NCI-H146 treated with DMSO at 0.1 percent for 48 hours (cell line): ENCODE measurements at regions not wholly inside any gene's neighbourhood (a gene's known extent, or its start where the extent isn't known, plus 50 kb on each side); places are given as distances from the start of the nearest gene placed in this dataset.
"Not testable (repeated sequence)": the region's sequence is repeated elsewhere in the genome, so short reads cannot be mapped to it uniquely, and the experiment has no call there.

Experiments
- DNase-seq: peaks from one replicate; lab custom pipeline; 2025; ENCODE audit not compliant: unreplicated experiment; lab: John Stamatoyannopoulos, UW

DNA sequence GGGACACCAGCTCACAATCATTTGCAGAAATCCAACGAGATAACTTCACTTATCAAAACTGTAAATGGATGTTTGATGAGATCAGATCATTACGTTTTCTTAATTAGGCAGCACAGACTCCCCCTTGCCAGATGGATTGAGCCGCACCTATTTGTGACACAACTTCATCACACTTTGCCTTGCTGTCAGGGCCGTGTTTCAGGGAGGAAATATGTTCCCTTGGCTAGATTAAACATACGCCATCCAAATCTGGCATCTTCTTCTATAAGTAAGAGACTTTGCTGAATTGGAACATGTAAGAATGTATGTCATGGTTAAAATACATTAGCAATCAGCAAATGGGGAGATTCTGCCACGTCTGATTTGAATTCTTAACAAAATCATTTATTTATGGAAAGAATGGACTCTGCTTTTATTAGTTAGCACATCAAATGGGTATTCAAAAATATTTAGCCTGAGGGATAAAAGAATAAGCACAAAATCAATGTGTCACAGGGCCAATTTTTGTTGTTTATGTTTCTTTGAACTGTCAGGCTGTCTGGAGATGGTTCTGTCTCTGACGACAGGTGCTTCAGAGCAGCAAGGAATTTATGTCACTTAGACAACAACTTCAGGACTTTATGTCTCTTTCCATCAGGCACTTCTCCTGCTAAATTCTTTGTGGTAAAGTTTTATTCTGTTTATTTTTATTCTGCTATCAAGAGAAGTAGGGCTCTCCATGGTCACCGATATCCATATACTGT is 326.1 kb upstream of the NCAM1 start:
- DNase-seq = no peak

DNA sequence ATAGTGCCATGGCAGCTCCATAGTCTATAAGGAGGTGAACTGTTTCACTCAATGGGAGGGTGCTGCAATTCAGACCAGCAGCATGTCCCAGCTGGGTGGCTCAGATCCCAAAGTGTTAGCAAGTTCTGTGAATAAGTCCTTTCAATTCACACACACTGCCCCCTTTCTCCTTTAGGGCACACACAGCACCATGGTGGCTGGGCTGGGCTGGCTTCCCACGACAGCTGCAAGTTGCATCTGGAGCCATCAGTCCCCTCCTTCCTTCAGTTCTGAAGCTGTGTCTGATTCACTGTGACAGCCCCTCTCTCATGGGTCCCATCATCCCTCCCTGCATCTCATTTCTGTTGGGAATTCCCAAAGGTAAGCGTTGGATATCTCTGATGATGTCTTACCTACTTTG is 324.1 kb upstream of the NCAM1 start:
- no peak for DNase-seq

DNA sequence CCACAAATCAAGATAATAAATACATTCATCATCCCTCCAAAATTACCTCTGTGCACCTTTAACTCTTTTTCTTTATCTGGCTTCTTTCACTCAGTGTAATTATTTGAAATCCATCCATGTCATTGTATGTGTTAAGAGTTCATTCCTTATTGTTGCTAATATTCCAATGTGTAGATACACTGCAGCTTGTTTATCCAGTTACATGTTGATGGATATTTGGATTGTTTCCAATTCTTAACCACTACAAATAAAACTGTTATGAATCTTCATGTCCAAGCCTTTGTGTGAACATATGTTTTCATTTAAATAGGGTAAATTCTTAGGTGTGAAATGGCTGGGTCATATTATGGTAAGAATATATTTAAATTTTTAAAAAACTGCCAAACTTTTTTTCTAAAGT is 323.3 kb upstream of the NCAM1 start:
- no peak for DNase-seq

DNA sequence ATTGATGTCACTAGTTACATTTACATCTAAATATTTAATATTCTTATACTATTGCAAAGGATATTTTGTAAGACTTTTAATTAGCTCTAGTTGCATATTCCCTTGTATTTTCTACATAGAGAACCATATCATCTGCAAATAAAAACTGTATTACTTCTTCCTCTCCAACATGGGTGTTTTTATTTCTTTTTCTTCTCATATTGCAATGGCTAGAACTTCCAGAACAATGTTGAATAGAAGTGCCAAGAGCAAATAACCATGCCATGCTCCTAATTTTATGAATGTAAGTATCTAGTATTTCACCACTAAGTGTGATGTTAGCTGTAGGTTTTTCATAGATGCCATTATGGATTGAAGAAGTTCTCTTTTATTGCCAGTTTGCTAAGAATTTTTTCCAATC is 321.8 kb upstream of the NCAM1 start:
- DNase-seq = no peak

DNA sequence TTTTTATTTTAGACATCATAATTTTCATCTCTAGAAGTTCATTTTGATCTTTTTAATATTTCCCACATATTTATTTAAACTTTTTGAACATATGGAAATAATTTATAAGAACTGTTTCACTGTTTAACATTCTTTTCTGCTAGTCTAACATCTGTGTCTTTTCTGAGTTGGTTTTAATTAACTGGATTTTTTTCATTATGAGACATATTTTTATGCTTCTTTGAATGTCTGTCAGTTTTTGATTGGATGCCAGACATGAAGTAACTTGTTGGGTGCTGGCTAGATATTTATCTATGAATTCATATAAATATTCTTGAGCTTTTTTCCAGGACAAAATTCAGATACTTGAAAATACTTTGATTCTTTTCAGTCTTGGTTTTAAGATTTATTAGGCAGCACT is 317.8 kb upstream of the NCAM1 start:
- DNase-seq = no peak

DNA sequence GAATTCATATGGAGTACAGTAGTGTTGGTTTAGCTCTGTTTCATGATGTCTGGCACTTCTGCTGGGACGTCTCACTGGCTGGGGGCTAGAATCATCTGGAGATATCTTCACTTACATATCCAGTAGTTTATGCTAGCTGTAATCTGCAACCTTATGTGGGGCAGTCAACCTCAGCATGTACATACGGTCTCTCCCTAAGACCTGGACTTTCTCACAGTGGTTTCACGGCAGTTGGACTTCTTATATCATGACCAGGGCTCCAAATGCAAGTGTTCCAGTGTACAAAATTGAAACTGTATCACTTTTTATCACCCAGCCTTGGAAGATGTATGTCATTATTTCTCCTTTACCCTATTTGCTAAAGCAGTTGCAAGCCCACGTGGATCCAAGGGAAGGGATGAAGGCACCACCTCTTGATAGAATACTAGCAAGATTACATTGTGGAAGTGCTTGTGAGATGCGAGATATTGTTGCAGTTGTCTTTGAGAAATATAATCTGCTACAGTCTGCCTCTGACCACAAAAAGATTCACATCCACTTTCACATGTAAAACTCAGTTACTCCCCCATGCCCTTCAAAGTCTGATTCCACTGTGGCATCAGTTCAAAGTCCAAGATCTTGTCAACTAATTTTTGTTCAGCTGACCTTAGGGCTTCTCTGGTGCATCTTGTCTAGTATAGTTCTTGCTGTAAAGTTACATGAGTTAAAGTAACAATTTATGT is 316.6 kb upstream of the NCAM1 start:
- DNase-seq = no peak

DNA sequence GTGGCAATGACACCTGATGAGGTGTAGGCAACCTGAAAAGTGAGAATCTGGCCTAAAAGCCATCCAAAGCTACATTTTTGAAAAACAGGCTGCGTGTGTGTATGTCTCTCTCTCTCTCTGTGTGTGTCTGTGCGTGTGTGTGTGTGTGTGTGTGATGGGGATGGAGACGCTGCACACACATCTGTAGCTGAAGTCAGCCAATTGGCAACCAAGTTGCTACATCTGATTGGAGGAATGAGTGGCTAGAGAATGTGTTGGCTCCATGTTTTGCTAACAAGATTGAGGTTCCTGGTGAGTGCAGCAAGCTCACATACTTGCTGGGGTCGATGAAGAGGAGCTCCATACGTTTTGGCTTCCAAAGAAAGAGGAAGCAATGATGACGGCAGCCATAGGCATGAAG is 311.4 kb upstream of the NCAM1 start:
- no peak for DNase-seq

DNA sequence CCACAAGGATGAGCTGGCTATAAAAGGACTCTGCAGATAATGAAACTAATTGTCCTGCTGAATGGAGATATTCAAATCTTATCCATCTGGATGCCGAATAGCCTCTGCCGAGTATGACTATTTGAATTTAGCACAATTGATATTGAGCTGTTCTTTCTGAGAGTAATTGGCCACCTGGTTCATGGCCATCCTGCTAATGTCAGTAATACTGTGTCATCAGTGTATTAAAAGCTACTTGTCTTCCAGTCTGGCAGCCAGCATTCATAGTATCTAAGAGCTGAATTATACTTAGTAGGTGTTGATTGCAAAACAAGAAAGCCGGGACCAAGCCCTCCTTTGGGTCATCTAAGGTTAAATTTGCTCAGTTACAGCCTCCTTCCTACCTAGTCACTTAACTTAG is 310.7 kb upstream of the NCAM1 start:
- peak; percentile 67 for DNase-seq

DNA sequence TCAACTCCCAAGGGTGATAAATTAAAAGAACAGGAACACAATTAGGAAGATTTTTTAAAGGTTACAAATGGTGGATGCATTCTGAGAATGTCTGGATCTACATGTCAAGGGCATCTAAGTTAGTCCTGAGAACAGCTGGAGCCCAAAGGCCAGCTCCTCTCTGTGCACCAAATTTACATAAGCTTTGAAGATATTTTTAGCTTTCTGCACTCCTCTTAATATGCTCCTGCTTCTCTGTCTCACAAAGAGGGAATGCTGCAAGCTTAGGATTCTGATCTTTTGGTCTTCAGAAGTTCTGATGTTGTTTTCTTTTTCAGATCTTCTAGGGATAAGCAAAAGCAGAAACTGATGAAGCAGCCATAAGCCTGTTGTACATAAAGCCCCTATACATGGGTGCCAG is 309.8 kb upstream of the NCAM1 start:
- DNase-seq = no peak

DNA sequence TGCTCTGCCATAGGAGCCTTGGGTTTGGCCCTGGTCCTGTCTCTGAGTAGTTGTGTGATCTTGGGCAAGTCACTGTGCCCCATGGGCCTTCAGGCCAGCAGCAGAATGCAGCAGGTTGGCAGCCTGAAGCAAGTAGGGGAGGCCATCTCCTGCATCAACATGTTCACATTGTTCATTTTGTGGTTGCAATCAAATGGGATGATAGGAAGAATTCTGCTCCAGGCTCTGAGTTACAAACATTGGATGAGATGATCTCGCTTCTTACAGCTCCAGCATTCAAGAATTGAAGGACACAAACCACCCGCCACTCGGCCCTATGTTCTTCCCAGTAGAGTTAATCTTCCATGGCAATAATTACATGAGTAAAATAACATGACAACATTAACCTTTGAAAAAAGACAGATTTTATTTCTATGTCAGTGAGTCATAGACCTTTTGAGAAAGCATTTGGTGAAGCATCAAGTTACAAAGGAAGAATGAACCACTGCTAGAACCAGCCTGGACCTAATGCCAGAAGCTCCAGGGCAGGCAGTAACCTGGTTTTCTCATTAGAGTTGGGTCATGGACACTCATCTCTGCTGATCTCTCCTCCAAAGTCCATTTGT is 308.3 kb upstream of the NCAM1 start:
- no peak for DNase-seq

DNA sequence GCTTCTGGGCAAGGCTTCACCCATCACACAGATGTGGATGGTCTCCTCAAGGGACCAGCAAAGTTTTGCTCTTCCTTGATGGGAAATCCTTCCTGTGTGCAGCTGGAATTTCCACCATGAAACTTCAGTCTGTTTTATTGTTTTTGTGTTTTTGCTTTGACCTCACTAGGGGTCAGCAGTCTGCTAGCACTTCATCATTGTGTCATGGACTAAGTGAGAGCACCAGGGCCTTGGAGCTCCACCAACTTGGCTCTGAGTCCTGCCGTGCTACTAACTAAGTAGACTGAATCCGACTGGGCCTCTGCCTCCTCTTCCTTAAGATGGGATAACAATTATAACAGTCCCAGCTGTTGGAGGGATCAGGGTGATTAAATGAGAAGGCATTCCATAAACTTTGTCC is 305.8 kb upstream of the NCAM1 start:
- DNase-seq = no peak

DNA sequence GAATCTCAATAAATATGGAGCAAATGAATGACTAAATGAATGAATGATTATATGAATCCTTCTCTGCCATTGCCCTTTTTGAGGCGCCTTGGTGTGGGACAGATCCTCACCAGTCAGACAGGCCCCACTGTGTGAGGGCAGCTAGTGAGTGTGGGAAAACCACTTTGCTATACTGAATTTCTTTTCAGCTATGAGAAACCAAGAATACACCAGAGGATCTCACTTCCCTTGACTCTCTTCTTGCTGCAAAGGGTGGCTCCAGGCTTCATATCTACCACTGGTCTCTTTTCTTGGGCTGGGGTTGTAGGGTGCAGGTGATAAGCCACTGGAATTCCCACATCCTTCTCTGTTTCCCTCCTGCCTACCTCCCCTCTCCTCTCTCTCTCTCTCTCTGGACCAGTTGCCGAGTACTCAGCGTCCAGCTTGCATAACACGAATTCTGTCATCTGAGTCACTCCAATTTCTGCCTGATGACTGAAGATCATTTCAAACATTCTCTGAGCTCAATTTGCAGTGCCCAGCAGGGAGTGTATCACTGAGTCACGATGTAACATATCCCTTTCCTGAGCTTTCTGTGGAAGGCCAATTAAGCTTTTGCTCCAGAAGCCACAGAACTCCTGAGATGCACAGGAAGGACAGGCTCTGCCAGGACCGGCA is 304.3 kb upstream of the NCAM1 start:
- DNase-seq = no peak

DNA sequence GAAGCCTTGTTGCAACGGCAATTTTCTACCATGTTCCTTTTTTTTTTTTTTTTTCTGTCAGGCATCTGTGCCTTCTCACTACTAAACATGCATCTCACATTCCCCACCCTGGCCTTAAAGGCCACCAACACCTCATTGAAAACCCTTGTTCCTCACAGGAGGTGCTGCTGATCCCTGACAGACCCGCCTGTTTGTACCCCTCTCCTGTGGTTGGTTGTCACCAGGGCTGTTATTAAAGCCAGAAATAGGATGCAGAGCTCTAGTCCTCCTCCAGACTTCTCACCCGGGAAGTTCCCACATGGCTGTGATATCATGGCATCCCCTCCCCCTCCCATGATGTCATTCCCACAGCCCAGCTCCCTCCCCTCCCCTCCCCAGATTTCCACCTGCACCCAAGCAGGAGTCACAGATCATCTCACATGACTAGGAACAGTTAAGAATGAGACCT is 302.8 kb upstream of the NCAM1 start:
- DNase-seq = no peak

DNA sequence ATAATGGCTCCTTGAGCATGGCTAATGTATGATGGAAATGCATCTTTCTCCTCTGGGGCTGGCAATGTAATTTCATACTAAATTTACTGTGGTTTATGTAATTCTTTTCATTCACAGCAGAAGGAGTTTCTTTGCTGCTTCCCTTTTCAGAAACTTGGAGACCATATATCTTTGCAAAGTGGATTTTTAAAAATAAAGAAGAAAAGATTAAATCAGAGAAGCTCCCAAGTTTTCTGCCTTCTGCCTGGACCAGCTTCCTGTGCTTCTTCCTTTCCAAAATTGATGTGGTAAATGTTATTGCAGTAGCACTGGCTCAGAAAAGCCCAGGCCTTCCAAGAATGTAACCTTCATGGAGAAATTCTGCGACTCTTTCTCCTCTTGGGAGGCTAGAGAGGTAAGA is 300.1 kb upstream of the NCAM1 start:
- no peak for DNase-seq

DNA sequence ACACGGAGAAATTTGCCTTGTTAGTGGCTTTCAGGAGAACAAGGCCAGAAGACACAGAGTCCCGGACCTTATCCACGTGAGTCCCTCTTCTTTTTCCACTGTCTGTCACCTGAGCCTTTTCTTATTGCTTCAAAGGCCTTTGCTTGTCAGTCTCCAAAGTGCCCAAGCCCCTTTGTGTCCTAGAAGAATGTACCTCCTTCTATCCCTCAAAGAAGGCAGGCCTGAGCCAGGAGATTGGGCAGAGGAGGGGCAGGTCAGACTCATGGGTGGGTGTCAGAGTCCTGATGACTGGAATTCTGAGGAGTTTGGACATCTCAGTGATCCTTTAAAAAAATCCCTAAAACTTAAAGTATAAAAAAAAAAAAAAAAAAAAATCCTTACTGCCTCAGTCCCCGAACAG is 299.6 kb upstream of the NCAM1 start:
- no peak for DNase-seq

DNA sequence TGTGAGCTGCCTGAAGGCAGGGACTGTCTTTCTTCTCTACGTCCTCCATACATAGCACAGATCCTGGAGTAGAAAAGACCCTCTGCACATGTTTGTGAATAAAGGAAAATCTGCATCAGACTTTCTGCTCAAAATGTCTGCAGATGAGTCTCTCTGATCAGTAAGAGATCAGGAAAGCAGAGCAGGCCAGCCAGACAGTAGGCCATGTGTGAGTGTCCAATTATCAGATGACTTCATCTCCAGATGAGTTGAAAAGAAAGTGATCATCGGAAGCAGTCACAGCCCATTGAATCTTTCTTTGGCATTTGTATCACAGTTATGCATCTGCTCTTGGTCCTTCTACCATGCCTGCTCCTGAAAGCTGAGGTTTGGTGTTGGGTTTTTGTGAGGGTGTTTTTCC is 298.7 kb upstream of the NCAM1 start:
- DNase-seq = no peak

DNA sequence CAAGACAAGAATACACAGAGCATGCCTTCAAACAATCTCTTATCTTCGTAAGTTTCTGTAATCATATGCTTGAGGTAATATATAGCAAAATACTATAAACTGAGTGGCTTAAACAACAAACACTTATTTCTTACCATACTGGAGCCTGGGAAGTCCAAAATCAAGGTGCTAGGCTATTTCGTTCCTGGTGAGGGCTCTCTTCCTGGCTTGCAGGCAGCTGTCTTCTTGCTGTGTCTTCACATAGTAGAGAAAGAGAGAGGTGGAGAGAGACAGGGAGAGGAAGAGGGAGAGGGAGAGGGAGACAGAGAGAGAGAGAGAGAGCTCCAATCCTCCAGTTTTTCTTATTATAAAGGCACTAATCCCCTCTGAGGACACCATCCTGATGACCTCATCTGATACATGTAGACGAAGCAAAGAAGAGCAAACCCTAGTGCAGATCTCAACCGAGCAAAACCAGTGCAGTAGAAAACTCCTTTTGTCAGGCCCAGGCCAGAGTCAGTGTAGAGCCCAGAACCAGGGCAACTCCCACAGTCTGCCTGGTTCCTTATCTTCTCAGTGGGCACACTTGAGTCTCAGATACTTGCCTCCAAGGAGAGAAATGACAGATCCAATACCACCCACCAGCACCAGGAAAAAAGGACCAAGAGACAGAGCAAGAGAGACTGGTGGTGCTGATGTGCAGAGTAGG is 297.1 kb upstream of the NCAM1 start:
- DNase-seq = no peak

DNA sequence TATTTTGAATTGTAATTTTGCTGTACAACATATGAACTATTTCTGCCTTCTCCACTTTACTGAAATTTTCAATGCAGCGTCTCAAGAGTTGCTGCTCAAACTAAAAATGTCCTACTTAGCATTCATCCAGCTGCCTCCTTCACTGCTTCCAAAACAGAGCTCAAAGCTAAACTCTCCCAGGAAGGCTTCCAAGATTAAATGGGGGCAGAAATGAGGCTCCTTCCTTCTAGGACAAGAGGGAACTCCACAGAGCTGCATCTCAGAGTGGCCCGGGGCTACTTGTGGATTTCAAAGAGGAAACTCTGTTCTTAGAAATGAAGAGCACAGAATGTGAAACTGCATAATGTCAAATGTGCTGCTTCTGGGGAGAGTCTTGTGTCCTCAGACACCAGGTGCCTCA is 295.9 kb upstream of the NCAM1 start:
- no peak for DNase-seq

DNA sequence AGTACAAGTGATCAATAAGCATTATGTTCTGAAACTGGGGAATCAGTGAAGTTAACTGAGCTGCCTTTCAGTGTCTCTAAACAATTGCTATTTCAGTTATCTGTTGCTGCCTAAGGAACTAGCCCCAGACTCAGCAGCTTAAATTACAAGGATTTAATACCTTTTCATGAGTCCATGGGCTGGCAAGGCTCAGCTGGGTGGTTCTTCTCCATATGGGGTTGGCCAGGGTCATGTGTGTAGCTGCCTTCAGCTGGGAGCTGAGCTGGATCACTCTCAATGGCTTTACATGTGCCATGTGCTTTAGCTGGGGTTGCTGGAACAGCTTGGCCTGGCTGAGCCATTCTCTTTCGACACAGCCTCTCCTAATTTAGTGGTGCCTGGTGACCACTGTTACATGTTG is 295.0 kb upstream of the NCAM1 start:
- no peak for DNase-seq

DNA sequence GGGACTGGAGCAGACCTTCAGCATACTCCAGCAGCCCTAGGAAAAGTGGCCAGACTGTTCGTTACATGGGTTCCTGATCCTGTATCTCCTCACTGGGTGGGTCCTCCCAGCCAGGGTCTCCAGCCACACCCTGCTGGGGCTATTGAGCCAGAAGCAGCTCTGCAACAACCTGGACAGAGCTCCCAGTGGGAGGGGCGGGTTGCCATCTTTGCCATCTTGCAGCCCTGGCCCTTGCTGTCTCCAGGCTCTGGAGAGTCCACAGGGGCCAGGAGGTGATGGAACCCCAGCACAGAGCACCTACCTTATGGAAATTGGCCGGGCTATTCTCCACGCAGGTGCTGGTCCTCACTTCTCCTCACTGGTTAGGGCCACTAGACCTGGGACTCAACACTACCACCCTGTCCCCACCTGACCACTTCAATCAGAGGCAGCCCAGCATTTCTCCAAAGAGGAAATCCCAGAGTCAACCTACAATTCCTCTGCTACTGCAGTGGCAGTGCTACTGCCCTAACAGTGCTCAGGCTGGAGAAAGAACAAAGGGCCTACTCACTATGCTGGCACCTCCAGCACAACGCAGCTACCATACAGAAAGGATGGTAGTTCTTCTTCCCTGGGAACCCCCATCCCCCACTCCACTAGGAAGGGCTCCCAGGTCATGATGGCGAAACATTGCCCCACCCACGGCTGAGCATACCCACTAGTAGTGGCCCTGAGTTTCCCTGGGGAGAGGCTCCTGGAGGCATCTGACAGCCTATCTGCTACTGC is 290.2 kb upstream of the NCAM1 start:
- DNase-seq = no peak

DNA sequence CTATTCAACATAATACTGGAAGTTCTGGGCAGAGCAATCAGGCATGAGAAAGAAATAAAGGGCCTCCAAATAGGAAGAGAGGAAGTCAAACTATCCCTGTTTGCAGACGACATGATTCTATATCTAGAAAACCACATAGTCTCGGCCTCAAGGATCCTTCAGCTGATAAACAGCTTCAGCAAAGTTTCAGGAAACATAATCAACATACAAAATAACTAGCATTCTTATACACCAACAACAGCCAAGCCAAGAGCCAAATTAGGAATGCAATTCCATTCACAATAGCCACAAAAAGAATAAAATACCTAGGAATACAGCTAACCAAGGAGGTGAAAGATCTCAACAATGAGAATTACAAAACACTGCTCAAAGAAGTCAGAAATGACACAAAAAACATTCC is 287.8 kb upstream of the NCAM1 start:
- not testable (repeated sequence) for DNase-seq
